ENCODE measurements at regions not wholly inside any gene's neighbourhood (a gene's known extent, or its start where the extent isn't known, plus 50 kb on each side); places are given as distances from the start of the nearest gene placed in this dataset.

DNA sequence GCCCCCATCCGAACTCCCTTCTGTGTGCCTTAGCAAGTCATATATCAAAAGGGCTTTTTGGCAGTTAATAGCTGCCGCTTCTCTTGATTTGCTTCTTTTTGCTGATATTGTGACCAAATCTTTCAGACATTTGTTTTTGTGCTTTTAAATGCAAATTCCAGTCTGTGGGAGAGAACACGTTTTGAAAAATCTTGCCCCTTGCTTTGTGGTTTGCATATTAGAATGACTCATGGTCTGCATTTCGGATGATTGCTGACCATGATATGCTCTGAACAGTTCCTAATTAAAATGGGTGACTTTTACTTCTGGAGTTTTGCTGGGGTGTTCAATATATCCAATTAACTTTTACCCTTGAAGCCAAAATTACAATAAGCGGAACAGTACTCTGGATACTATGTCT is 58.2 kb upstream of the ST6GAL2 start:
- TF ChIP-seq REST (IDR thresholded peaks at IDR 0.05; ENCODE audit: unreplicated experiment) (no peak), EZH2 (IDR thresholded peaks at IDR 0.05; ENCODE audit: low read depth, unreplicated experiment) (no peak), POLR2AphosphoS5 (IDR thresholded peaks at IDR 0.05; ENCODE audit: low read depth) (no peak), CREB1 (CRISPR knock-in tag; IDR thresholded peaks at IDR 0.05; ENCODE audit: low read depth) (no peak), EZH2phosphoT487 (IDR thresholded peaks at IDR 0.05; ENCODE audit: unreplicated experiment) (no peak), ETS1 (IDR thresholded peaks at IDR 0.05) (no peak), ZNF331 (CRISPR knock-in tag; IDR thresholded peaks at IDR 0.05; ENCODE audit: low read depth) (no peak), NANOG (IDR thresholded peaks at IDR 0.05; ENCODE audit: borderline replicate concordance) (no peak), ZNF462 (CRISPR knock-in tag; IDR thresholded peaks at IDR 0.05) (no peak), JUNB (IDR thresholded peaks at IDR 0.05; ENCODE audit: unreplicated experiment) (no peak)
- TF ChIP-seq, protein P1, sequence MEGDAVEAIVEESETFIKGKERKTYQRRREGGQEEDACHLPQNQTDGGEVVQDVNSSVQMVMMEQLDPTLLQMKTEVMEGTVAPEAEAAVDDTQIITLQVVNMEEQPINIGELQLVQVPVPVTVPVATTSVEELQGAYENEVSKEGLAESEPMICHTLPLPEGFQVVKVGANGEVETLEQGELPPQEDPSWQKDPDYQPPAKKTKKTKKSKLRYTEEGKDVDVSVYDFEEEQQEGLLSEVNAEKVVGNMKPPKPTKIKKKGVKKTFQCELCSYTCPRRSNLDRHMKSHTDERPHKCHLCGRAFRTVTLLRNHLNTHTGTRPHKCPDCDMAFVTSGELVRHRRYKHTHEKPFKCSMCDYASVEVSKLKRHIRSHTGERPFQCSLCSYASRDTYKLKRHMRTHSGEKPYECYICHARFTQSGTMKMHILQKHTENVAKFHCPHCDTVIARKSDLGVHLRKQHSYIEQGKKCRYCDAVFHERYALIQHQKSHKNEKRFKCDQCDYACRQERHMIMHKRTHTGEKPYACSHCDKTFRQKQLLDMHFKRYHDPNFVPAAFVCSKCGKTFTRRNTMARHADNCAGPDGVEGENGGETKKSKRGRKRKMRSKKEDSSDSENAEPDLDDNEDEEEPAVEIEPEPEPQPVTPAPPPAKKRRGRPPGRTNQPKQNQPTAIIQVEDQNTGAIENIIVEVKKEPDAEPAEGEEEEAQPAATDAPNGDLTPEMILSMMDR (conservative IDR thresholded peaks at IDR 0.05; ENCODE audit: low read depth in 2 of 2), result no peak
